ENCODE measurements at regions not wholly inside any gene's neighbourhood (a gene's known extent, or its start where the extent isn't known, plus 50 kb on each side); places are given as distances from the start of the nearest gene placed in this dataset.

DNA sequence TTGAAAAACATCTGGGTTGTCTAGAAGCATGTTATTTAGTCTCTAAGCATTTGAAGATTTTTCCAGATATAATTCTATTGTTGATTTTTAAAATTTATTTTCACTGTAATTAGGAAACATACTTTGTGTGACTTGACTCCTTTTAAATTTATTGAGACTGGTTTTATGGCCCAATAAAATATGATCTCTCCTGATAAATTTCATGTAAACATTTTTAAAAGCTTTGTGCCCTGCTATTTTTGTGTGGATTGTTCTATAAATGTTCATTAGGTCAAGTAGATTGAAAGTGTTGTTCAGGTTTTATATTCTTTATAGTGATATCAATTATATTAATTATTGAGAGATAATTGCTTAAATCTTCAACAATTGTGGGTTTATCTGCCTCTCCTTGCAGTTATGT is 105.4 kb downstream of the RFX6 start:
- H3K27me3 ChIP-seq: no peaks in the 10 kb centered on the region
- H3K36me3 ChIP-seq: no peaks in the 10 kb centered on the region
- DNase-seq: no peak
- TF ChIP-seq, protein P1, sequence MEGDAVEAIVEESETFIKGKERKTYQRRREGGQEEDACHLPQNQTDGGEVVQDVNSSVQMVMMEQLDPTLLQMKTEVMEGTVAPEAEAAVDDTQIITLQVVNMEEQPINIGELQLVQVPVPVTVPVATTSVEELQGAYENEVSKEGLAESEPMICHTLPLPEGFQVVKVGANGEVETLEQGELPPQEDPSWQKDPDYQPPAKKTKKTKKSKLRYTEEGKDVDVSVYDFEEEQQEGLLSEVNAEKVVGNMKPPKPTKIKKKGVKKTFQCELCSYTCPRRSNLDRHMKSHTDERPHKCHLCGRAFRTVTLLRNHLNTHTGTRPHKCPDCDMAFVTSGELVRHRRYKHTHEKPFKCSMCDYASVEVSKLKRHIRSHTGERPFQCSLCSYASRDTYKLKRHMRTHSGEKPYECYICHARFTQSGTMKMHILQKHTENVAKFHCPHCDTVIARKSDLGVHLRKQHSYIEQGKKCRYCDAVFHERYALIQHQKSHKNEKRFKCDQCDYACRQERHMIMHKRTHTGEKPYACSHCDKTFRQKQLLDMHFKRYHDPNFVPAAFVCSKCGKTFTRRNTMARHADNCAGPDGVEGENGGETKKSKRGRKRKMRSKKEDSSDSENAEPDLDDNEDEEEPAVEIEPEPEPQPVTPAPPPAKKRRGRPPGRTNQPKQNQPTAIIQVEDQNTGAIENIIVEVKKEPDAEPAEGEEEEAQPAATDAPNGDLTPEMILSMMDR (IDR thresholded peaks at IDR 0.05): no peak
- no peak for TF ChIP-seq POLR2A (IDR thresholded peaks at IDR 0.05)
- no peak overlapping the region for H3K4me3 ChIP-seq (replicated peaks in 1 of 3)
- H3K4me1 ChIP-seq: no peaks in the 10 kb centered on the region
- intact Hi-C loops (cut with DNase I): no loop called here
- no peak overlapping the region for H3K27ac ChIP-seq
- no peaks in the 10 kb centered on the region for H3K9me3 ChIP-seq

DNA sequence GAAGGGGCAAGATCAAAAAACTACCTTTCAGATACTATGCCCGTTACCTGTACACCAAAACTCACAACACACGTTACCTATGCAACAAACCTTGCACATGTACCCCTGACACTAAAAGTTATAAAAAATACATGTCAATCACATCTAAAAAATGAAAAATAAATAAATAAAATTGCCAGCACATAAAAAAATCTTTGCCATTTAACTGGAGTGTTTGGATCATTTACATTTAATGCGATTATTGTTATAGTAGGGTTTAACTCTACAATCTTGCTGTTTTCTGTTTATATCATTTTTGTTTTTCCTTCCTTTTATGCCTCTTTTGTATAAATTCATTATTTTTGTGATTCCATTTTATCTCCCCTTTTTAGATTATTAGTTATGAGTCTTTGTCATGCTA is 106.3 kb downstream of the RFX6 start:
- Histone ChIP-seq H3K27me3 (no peaks in the 10 kb centered on the region), H3K36me3 (no peaks in the 10 kb centered on the region), H3K9me3 (no peaks in the 10 kb centered on the region), H3K27ac (no peak overlapping the region), H3K4me1 (no peaks in the 10 kb centered on the region), H3K4me3 (replicated peaks in 1 of 3) (no peak overlapping the region)
- intact Hi-C loops (cut with DNase I): no loop called here
- no peak for DNase-seq
- 91 to 95% methylated on average over 3 of the region's 3 CpGs for WGBS, 2 donors
- TF ChIP-seq, protein P1 (IDR thresholded peaks at IDR 0.05): no peak
- TF ChIP-seq POLR2A (IDR thresholded peaks at IDR 0.05): no peak

DNA sequence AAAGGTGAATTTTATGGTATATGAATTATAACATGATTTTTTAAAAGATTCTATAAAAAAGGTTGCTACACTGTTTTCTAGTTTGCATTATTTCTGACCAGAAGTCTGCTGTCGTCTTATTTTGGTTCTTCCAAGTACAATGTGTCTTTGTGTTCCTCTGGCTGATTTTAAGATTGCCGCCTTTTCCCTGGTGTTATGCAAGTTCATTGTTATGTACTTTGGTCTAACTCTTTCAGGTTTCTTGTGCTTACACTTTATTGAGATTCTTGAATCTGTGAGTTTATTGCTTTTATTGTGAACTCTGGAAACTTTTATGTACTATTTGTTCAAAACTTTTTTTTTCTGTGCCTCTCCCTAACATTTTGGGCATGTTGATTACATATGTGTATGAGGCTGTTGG is 109.8 kb downstream of the RFX6 start:
- intact Hi-C loops (cut with DNase I): no loop called here
- Histone ChIP-seq H3K4me3 (replicated peaks in 1 of 3) (no peak overlapping the region), H3K27ac (no peak overlapping the region), H3K9me3 (no peaks in the 10 kb centered on the region), H3K36me3 (no peaks in the 10 kb centered on the region), H3K4me1 (no peaks in the 10 kb centered on the region), H3K27me3 (no peaks in the 10 kb centered on the region)
- TF ChIP-seq, protein P1 (IDR thresholded peaks at IDR 0.05): no peak
- no peak for TF ChIP-seq POLR2A (IDR thresholded peaks at IDR 0.05)
- no peak for DNase-seq
- 77 to 86% methylated on average over 2 of the region's 2 CpGs for WGBS, 2 donors

DNA sequence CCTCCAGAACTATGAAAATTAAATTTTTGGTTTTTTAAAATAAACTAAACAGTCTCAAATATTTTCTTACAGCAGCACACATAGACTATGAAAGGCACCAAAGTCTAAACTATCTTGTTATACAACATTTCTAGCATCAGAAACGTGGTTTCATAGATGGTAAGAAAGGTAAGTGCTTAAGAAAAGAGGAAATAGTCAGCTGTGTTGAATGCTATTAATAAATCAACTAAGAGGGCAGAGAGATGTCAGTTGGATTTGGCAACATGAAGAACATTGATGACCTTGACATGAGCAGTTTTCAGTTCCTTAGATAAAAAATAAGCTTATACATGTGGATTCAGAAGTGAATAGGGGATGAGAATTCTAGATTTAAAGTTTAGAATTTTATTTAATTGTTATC is 113.6 kb downstream of the RFX6 start:
- no peaks in the 10 kb centered on the region for H3K27me3 ChIP-seq
- intact Hi-C loops (cut with DNase I): no loop called here
- WGBS, 2 donors: 51 to 65% methylated on average over 1 of the region's 1 CpG
- no peak for TF ChIP-seq POLR2A (IDR thresholded peaks at IDR 0.05)
- TF ChIP-seq, protein P1 (IDR thresholded peaks at IDR 0.05): no peak
- DNase-seq: no peak
- no peak overlapping the region for H3K4me3 ChIP-seq (replicated peaks in 1 of 3)
- no peaks in the 10 kb centered on the region for H3K9me3 ChIP-seq
- H3K4me1 ChIP-seq: no peaks in the 10 kb centered on the region
- no peaks in the 10 kb centered on the region for H3K36me3 ChIP-seq
- no peak overlapping the region for H3K27ac ChIP-seq

DNA sequence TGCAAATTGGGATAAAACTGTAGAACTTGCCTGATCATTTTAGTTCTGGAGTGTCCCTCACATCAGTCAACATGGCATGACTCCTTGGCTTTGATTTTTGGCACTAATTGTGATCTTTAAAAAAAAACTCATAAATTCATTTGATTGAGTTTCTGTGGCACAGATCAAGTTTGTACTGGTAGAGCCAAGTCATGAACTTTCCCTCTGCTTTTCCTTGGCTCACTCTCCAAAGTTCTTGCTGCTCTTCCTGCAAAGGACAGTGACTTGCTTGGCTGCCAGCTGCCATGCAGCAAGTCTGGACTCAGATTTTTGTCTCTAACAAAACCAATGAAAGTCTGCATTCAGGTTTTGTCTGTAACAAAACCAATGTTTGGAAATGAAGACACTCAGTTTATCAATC is 115.5 kb downstream of the RFX6 start:
- Histone ChIP-seq H3K4me3 (replicated peaks in 1 of 3) (no peak overlapping the region), H3K4me1 (no peaks in the 10 kb centered on the region), H3K27ac (no peak overlapping the region), H3K27me3 (no peaks in the 10 kb centered on the region), H3K9me3 (no peaks in the 10 kb centered on the region), H3K36me3 (no peaks in the 10 kb centered on the region)
- intact Hi-C loops (cut with DNase I): no loop called here
- no peak for TF ChIP-seq POLR2A (IDR thresholded peaks at IDR 0.05)
- TF ChIP-seq, protein P1 (IDR thresholded peaks at IDR 0.05): no peak
- DNase-seq: no peak
